NOMO-1 (cell line): ENCODE measurements at regions not wholly inside any gene's neighbourhood (a gene's known extent, or its start where the extent isn't known, plus 50 kb on each side); places are given as distances from the start of the nearest gene placed in this dataset.
"Not testable (repeated sequence)": the region's sequence is repeated elsewhere in the genome, so short reads cannot be mapped to it uniquely, and the experiment has no call there.

Experiments
- DNase-seq, 2 experiments: peaks; one replicate each; lab custom pipeline; 2025; ENCODE audit not compliant: unreplicated experiment in 2 of 2; lab: John Stamatoyannopoulos, UW

DNA sequence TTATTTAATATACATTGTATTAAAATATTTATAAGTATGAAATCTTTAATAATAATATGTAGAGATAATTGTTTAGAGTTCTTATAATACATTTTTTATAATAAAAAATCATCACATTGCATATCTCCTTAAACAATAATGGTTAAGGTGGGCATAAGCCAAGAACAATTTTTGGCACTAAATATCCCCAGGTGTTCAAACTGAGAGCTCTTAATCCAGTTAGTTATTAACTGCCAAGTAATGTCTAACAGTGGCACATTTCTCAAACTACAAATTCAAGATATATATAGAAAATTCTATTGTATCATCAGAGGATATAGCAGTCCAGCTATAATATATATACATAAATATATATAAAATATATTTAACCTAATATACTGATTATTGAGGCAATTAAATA, 680.8 kb downstream of the SI start:
- no peak for DNase-seq

DNA sequence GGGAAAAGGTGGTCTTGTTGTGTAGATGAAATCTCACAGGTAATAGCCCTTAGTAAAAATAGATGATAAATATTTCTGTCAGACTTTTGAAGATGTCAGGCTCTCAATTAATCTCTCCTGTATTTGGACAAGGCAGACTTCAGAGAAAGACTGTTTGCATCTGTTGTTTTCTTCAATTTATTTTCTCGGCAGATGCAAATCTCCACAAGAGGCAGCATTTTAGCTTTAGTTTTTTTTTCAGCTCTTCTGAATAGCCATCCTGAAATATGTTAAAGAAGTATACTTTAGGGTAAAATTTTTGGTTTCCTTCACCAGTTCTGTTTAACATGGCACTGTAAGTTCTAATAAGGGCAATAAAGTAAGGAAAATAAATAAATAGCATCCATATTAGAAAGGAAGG, 685.1 kb downstream of the SI start:
- DNase-seq = no peak

DNA sequence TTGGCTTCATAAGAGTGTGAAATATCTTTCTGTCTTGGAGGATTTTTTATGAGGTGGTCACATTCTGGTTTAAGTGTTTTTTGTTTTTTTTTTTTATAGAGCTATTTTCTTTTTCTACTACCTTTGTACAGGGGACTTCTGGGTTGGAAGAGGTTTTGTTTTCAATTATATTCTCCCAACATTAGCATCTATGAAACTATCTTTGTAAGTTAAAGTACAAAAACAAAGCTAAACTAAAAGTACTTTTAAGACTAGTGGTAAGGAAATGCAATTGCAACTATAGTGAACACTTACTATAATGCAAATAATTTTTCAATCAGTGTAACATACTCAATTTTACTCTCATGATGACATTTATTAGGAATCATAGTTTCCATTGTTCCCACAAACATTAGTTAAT, 688.2 kb downstream of the SI start:
- DNase-seq = no peak

DNA sequence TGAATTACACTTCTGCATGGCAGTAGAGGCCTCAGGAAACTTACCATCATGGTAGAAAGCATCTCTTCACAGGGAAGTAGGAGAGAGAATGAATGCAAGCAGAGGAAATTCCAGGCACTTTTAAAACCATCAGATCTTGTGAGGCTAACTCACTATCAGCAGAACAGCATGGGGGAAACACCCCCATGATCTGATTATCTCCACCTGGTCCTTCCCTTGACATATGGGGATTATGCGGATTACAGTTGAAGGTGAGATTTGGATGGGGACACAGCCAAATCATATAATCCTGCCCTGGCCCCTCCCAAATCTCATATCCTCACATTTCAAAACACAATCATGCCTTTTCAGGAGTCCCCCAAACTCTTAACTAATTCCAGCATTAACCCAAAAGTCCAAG, 691.1 kb downstream of the SI start:
- no peak for DNase-seq

DNA sequence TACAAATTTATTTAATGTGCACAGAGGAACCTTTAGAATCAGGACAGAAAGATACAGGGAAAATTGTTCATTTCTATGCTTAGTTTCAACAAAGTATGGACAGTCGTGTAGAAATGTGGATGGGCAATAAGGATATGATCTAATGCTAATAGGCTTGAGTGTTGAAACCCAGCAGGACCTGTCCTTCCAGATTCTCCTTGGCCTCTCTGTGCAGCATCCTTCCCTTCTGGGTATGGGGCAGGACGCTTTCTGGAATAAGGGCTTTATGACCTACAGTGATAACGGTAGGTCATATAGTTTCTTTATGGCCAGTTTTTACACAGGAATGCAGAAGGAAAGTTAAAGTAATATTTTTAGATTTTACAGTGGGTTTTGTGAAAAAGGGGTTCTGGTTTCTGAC, 698.1 kb downstream of the SI start:
- no peak for DNase-seq

DNA sequence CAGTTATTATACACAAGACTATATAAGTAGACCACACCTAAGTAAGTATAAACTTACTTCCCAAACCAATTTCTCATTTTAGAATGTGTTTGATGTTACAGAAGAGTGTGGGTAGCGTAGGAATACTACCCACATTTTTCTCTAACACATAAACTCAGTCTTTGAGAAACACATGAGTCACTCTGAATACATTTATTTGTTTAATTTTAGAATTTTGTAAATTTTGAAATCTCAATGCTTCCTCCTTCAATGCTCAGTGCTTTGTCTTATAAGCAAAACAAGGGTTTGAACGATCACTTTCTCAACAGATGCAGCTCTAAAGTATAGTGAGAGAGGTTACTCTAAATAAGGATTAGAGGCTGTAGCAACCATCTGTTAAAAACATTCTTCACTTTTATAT, 700.8 kb downstream of the SI start:
- DNase-seq = no peak

DNA sequence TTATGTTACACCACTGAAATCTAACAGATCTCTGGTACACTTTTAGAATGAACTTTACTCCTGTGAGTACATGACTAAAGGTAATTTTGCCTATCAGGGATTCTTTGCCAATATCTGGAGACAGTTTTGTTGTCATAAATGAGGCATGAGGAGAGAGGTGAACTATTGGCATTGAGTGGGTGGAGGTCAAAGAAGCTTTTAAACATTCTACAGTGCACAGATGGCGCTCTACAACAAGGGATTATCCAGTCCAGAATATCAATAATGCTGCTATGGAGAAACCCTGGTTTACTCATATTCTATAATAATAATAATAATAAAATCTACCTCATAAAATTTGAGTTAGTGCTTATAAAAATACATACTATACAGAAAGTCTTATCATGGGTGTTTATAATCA, 702.3 kb downstream of the SI start:
- DNase-seq = no peak

DNA sequence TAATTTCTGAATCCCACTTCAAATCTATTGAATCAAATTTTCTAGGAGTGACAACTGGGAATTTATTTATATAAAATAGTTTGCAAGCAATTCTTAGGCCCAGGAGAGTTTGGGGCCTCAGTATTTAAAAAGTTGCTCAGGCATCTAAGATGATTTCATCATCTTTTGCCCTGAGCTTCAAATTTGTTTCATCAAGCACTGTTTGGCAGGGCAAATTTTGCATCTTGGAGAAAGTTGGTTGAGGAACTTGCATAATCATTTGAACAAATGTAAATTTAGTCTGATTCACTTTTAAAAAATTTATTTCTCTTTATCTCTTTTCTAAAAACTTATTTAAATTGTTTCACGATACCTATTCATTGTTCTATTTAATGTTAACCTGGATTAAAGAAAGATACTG, 702.8 kb downstream of the SI start:
- DNase-seq = no peak

DNA sequence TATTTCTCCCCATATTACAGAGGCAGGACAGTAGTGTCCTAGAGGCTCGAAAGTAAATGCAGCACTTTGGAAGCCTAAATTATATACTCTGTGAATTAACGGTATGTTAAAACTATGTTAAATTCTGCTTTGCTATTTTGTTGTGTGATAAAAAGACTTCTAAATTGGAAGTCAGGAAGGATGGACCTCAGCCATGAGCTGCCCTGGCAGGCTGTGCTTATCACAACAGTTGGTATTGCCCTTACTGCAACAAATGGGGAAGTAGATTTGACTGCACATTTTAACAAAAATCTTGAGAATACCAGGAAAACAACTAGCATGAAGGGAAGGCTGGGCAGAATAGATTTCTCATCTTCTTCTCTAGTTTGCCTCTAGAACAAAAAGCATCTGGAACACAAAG, 706.6 kb downstream of the SI start:
- DNase-seq = no peak

DNA sequence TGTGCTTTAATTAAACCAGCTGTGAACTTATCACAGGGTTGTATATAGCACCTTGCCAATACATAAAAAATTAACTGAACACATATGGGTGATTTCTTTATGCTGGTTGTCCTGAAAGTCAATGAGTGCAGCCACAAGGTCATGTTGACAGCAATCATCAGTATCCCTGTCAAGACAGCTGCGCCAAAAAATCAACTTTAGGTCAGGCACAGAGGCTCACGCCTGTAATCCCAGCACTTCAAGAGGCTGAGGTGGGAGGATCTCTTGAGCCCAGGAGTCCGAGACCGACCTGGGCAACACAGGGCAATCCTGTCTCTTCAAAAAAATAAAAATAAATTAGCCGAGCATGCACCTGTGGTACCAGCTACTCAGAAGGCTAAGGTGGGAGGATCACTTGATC, 707.3 kb downstream of the SI start:
- no peak for DNase-seq

DNA sequence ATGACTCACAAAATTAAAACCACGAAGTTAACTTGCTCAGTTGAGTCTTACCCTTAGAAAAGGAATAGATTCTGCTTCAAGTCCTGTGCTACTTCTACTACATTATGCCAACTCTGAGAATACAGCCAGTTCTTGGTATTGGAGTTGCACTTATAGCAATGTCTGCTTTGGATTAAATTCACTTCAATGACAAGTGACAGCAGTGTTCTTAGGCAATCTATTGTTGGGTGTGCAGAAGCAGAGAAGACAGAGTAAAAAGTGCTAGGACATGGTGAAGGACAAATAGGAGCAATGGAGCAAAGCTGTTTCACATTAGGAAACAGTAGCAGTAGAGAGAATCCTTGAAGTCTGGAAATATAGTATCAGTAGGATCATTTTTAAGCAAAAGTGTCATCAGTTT, 713.1 kb downstream of the SI start:
- no peak for DNase-seq

DNA sequence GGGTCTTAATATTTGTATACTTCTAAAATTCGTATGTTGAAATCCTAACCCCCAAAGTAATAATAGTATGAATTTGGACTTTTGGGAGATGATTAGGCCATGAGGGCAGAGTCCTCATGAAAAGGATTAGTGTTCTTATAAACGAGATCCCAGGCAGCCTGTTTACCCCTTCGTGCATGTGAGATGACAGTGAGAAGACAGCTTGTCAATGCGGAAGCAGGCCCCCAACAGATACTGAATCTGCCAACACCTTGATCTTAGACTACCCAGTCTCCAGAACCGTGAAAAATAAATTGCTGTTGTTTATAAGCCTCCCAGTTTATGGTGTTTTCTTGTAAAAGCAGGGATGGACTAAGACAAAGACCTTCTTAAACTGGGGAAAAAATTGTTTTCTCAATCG, 714.2 kb downstream of the SI start:
- no peak for DNase-seq

DNA sequence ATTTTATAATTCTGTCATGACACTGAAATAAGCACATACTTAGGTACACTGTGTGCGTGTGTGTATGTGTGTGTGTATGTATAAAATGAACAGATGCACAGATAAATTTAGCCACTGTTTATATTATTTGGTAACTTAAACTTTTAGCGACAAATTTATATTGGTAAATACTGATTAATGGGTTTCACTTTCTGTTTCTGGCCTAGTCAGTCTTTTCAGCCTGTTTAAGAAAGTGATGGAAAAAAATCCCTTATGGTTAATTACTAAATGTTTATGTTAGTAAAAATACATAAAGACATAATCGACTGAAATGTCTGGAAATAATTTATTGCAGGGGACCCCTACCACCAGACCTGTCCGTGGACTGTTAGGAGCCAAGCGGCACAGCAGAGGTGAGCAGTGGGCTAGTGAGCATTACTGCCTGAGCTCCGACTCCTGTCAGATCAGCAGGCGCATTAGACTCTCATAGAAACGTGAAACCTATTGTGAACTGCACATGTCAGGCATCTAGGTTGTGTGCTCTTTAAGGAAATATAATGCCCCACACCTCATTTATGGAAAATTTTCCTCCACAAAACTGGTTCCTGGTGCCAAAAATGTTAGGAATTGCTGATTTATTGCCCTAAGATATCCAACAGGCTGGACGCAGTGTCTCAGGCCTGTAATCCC, 717.4 kb downstream of the SI start:
- no peak for DNase-seq

DNA sequence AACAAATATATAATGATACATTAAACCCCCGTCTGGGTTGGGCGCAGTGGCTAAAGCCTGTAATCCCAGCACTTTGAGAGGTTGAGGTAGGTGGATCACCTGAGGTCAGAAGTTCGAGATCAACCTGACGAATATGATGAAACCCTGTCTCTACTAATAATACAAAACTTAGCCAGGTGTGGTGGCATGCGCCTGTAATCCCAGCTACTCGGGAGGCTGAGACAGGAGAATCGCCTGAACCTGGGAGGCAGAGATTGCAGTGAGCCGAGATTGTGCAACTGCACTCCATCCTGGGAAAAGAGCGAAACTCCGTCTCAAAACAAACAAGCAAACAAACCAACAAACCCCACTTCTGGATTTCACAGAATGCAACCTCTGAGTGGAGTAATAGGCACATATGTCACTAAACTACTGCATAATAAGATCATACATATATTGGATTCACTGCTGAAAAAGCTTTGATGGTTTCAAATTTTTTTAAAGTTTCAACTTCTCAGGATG, 718.2 kb downstream of the SI start:
- DNase-seq = no peak

DNA sequence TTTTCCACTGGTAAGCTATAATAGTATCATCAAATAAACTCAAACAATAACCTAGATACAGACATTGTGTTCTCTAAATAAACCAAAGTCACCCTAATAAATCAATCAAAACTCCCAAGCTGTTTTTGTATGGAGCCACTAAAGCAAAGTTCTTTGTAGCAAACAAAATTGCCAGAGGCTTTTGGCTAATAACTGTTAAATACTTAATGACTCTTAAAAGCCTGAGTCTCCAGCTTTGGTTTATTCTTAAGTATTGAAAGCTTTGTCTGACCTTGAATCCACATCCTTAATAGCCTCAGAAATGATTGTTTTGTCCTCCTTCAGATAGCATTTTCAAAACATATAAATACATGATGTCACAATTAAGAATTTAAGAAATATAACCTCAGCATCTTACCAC, 725.3 kb downstream of the SI start:
- no peak for DNase-seq

DNA sequence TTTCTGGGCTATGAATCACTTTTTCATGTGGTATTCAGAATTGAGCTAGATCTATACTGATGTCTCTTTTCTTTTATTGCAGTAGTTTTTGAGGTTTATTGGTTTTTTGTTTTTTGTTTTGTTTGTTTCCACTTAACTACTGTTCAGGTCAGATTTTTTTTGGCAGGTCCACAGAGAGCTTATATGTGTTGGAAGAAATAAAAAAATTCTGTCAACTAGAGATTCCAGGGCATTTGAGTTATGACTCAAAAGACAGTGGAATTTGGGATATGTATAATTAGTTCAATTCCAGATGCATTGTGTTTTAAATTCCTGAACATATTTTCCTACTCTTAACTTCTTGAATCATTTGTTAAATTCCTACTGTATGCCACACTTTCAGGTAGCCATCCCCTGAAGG, 727.2 kb downstream of the SI start:
- no peak for DNase-seq

DNA sequence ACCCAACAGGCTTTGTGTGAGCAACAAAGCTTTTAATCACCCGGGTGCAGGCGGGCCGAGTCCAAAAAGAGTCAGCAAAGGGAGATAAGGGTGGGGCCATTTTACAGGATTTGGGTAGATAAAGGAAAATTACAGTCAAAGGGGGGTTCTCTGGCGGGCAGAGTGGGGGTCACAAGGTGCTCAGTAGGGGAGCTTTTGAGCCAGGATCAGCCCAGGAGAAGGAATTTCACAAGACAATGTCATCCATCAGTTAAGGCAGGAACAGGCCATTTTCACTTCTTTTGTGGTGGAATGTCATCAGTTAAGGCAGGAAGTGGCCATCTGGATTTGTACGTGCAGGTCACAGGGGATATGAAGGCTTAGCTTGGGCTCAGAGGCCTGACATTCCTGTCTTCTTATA, 736.1 kb downstream of the SI start:
- not testable (repeated sequence) for DNase-seq

DNA sequence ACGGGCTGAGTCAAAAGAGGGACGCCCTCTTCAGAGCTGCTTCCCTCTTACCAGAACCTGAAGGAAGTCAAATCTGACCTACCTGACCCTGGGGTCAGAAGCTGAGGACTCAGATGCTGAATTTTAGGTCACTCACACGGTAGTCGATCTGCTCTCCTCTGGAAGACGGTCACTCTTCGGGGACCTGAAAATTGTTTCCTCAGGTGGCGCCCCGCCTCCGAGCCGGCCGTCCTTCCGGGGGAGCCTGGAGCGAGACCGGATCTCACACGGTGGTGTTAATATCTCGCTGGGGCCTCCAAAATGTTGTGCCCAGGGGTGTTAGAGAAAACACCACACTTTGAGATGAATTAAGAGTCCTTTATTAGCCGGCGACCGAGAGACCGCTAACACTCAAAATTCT, 737.2 kb downstream of the SI start:
- DNase-seq = no peak

DNA sequence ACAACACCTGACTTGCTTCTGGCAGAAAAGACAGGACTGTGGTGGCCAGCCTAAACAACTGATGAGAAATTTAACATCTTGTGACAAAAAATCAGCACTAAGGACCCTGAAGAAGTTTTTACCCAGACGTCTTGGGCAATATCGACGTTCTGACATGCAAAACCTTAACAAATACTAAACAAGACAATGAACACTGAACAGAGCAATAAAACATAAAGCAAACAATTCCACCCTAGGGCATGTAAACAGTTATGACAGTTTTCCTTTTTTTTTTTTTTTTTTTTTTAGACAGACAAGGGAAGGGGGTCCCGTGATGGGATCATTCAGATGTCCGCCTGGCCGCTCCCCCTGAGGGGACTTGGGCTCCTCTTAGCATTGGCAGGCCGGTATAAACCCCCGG, 738.0 kb downstream of the SI start:
- DNase-seq = no peak

DNA sequence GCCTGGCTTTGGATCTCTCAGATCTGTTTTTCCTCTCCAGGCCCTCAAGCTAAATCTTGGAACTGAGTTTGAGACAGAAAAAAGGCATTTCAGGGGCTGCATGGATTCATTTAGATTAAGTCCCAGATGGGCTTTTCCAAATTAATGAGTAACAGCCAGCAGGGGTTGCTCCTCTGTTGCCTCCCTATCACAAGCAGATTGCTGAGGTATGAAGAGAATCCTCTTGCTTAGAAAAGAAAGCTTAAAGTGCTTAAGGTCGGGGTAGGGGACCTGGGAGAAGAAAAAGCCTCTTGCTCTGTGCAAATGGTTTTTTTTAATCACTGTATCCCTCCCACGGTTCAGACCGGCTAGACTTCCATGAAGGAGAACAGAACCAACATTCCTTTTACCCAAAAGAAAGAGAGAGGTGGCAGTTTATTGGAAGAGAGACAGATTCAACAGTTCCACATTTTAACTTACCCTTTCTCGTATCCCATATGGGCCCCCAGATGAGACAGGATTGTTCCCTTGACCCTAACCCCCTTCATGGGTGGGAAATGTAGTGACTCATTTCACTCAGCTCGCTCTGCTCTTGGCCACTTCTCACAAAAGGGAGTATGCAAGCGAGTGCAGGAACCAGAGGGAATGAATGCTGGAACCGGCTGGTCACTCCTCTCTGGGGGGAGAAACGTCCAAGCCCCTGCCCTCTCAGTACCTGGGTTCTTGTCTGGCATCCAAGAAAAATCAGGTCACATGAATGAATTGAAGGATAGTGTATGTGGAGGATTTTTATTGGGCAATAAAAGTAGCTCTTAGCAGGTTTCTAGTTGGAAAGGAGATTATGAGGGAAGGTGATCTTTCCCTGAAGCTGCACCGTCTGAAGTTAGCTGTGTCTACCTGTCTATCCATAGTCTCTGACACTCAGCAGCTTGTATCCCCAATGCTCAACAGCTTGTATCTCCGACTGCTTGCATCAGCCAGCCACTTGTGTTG, 745.2 kb downstream of the SI start:
- DNase-seq = no peak

DNA sequence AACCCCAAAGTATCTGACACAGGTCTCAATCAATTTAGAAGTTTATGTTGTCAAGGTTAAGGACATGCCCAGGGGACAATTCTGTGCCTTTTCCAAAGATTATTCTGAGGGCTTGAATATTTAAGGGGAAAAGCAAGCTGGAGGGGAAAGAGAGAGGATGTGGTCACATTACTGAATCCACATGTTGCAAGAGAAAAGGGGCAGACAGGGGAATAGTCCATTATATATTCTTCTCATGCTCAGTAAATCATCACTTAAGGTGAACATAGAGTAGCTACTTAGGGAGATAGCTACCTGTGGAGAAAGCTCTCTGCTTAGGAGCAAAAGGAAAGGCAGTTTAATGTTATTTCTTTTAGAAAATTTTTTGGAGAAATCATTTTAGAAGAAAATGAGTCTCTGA, 751.6 kb downstream of the SI start:
- DNase-seq = no peak

DNA sequence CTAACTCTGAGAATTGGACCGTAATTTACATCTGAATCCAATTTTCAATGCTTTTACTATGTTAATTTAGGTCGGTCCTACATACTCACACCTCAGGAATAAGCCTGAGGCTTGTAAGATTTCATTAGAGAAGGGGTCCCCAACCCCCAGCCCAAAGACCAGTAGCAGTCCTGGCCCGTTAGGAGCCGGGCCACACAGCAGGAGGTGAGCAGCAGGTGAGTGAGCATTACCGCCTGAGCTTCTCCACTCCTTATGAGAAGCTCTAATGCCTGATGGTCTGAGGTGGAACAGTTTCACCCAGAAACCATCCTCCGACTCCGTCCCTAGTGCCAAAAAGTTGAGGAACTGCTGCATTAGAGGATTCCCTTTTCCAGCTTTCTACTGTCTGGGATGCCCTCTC, 757.3 kb downstream of the SI start:
- no peak for DNase-seq
